ENCODE measurements at regions not wholly inside any gene's neighbourhood (a gene's known extent, or its start where the extent isn't known, plus 50 kb on each side); places are given as distances from the start of the nearest gene placed in this dataset.

GRCh38 chr12:27193854-27194544, 50.1 kb upstream of the STK38L start:
- no peaks in the 10 kb centered on the region for H3K79me2 ChIP-seq (ENCODE audit: insufficient read depth, low read length)
- DNase-seq (ENCODE audit: insufficient read length, low spot score, missing footprints) = peak; percentile 73
- H2AFZ ChIP-seq (ENCODE audit: low read length) = no peak overlapping the region
- no peaks in the 10 kb centered on the region for H3K27me3 ChIP-seq (ENCODE audit: insufficient read depth, low read length)
- H3K27ac ChIP-seq (ENCODE audit: low read depth, low read length) = peak overlapping the region; percentile 84
- H4K20me1 ChIP-seq (ENCODE audit: insufficient read depth, low read length) = no peaks in the 10 kb centered on the region
- peak overlapping the region; percentile 25 for H3K4me2 ChIP-seq (ENCODE audit: insufficient read depth, low read length)
- no peak for TF ChIP-seq CTCF (IDR thresholded peaks at IDR 0.05; ENCODE audit: extremely low read depth, low read depth, low read length)
- peaks cover 52% of the 10 kb centered on the region for H3K4me1 ChIP-seq (ENCODE audit: insufficient read depth, low read length)
- no peaks in the 10 kb centered on the region for H3K36me3 ChIP-seq (ENCODE audit: insufficient read depth, low read length)
- no peaks in the 10 kb centered on the region for H3K9me3 ChIP-seq (ENCODE audit: low read depth, low read length)
- H3K4me3 ChIP-seq (ENCODE audit: insufficient read depth, low read length) = no peak overlapping the region

All from osteoblast (primary cell).